Osteocyte (in vitro differentiated cells): ENCODE measurements at regions not wholly inside any gene's neighbourhood (a gene's known extent, or its start where the extent isn't known, plus 50 kb on each side); places are given as distances from the start of the nearest gene placed in this dataset.
"Not testable (repeated sequence)": the region's sequence is repeated elsewhere in the genome, so short reads cannot be mapped to it uniquely, and the experiment has no call there.

Source experiments
- DNase-seq: peaks from one replicate; pipeline ENCODE4 v3.0.0; 2021; ENCODE audit warnings: mixed read lengths; ENCODE audit not compliant: unreplicated experiment; ENCODE audit errors: extremely low spot score
- H3K27ac Mint-ChIP-seq: one replicate; pipeline ENCODE4 v1.8.0; 2021; ENCODE audit warnings: mild to moderate bottlenecking, mixed read lengths; ENCODE audit not compliant: unreplicated experiment
- H3K27me3 Mint-ChIP-seq: one replicate; pipeline ENCODE4 v1.8.0; 2021; ENCODE audit warnings: mixed read lengths; ENCODE audit not compliant: unreplicated experiment
- H3K36me3 Mint-ChIP-seq: one replicate; pipeline ENCODE4 v1.8.0; 2021; ENCODE audit warnings: mixed read lengths; ENCODE audit not compliant: unreplicated experiment
- H3K4me1 Mint-ChIP-seq: one replicate; pipeline ENCODE4 v1.8.0; 2021; ENCODE audit warnings: mixed read lengths; ENCODE audit not compliant: unreplicated experiment
- H3K4me3 Mint-ChIP-seq: one replicate; pipeline ENCODE4 v1.8.0; 2021; ENCODE audit warnings: mild to moderate bottlenecking, moderate library complexity, mixed read lengths; ENCODE audit not compliant: unreplicated experiment
- H3K9me3 Mint-ChIP-seq: one replicate; pipeline ENCODE4 v1.8.0; 2021; ENCODE audit warnings: mixed read lengths; ENCODE audit not compliant: unreplicated experiment
- TF ChIP-seq, protein P1 (sequence below): fragments of 200-600 bp; sonication (generic); IDR thresholded peaks from 2 replicates; pipeline ENCODE4 v1.5.0; 2021; ENCODE audit warnings: antibody characterized with exemption, mild to moderate bottlenecking, moderate library complexity

GRCh38 chrX:94288325-94288724 lies 614.3 kb downstream of the FAM133A start:
- H3K27ac Mint-ChIP-seq, result no peak overlapping the region
- DNase-seq, result no peak
- H3K4me1 Mint-ChIP-seq, result no peaks in the 10 kb centered on the region
- H3K9me3 Mint-ChIP-seq, result peaks cover 11% of the 10 kb centered on the region
- no peak overlapping the region for H3K4me3 Mint-ChIP-seq
- TF ChIP-seq, protein P1, sequence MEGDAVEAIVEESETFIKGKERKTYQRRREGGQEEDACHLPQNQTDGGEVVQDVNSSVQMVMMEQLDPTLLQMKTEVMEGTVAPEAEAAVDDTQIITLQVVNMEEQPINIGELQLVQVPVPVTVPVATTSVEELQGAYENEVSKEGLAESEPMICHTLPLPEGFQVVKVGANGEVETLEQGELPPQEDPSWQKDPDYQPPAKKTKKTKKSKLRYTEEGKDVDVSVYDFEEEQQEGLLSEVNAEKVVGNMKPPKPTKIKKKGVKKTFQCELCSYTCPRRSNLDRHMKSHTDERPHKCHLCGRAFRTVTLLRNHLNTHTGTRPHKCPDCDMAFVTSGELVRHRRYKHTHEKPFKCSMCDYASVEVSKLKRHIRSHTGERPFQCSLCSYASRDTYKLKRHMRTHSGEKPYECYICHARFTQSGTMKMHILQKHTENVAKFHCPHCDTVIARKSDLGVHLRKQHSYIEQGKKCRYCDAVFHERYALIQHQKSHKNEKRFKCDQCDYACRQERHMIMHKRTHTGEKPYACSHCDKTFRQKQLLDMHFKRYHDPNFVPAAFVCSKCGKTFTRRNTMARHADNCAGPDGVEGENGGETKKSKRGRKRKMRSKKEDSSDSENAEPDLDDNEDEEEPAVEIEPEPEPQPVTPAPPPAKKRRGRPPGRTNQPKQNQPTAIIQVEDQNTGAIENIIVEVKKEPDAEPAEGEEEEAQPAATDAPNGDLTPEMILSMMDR, result no peak
- H3K27me3 Mint-ChIP-seq, result no peaks in the 10 kb centered on the region
- no peaks in the 10 kb centered on the region for H3K36me3 Mint-ChIP-seq

GRCh38 chrX:94288972-94289371 lies 615.0 kb downstream of the FAM133A start:
- TF ChIP-seq, protein P1, result no peak
- no peaks in the 10 kb centered on the region for H3K4me1 Mint-ChIP-seq
- no peaks in the 10 kb centered on the region for H3K27me3 Mint-ChIP-seq
- H3K9me3 Mint-ChIP-seq, result peaks cover 6% of the 10 kb centered on the region
- no peak overlapping the region for H3K4me3 Mint-ChIP-seq
- H3K27ac Mint-ChIP-seq, result no peak overlapping the region
- H3K36me3 Mint-ChIP-seq, result no peaks in the 10 kb centered on the region
- DNase-seq, result no peak

- Mint-ChIP-seq H3K4me3 (no peak overlapping the region), H3K4me1 (no peaks in the 10 kb centered on the region), H3K27me3 (no peaks in the 10 kb centered on the region), H3K9me3 (peaks cover 53% of the 10 kb centered on the region), H3K27ac (no peak overlapping the region), H3K36me3 (no peaks in the 10 kb centered on the region)
- no peak for DNase-seq
- TF ChIP-seq, protein P1, result no peak
Observed at GRCh38 chrX:94302446-94302845, 628.4 kb downstream of the FAM133A start.

DNA sequence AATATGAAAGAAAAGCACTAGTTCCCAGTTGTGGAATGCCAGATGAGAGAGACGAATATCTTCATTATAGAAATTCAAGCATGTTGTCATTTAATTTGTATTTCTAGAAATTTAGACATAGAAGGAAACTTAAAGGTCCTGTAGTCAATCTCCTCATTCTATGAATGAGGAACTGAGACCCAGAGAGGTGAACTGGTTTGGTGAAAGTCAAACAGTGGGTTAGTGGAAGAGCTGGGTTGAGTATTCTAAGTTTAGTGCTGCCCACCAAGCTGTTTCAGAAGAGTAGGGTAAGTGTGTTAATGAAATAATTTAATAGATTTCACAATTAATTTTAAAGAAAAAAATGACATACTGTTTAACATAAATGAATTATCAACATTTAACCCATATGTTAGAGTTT lies 655.2 kb downstream of the FAM133A start:
- Mint-ChIP-seq H3K27me3 (no peaks in the 10 kb centered on the region), H3K4me1 (no peaks in the 10 kb centered on the region), H3K4me3 (no peak overlapping the region), H3K36me3 (no peaks in the 10 kb centered on the region), H3K9me3 (peaks cover 4% of the 10 kb centered on the region), H3K27ac (no peak overlapping the region)
- DNase-seq, result no peak
- TF ChIP-seq, protein P1, result no peak

DNA sequence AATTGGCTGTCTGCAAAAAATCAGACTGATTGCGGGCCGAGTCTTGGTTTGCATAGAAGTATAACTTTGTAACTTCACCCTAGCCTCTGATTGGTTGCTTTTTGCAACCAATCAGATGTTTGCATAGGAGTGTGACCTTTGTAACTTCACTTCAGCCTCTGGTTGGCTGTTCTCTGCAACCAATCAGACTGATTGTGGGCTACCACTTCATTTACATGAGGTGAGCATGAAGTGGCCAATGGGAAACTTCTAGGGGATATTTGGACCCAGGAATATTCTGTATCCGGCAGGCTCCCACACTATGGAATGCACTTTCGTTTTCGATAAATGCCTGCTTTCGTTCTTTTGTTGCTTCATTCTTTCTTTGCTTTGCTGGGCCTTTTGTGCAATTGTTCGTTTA lies 667.7 kb downstream of the FAM133A start:
- H3K36me3 Mint-ChIP-seq, H3K4me3 Mint-ChIP-seq, DNase-seq, H3K27me3 Mint-ChIP-seq, H3K4me1 Mint-ChIP-seq, H3K27ac Mint-ChIP-seq: not testable (repeated sequence)
- H3K9me3 Mint-ChIP-seq, result peaks cover 19% of the 10 kb centered on the region

DNA sequence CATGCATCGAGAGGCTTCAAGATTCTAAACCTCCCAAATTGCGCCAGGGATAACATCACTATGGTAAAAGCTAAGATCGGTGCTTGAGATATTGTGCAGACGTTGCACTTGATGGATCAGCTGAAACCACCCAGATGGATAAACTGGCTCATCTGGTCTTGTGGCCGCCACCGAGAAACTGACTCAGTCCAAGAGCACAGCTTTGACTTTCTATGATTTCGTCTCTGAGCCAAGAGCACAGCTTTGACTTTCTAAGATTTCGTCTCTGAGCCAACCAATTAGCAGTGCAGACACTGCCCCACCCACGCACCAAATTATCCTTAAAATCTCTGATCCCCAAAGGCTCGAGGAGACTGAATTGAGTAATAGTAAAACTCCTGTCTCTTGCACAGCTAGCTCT lies 687.2 kb downstream of the FAM133A start:
- Mint-ChIP-seq H3K4me1 (no peaks in the 10 kb centered on the region), H3K27ac (no peak overlapping the region), H3K4me3 (no peak overlapping the region), H3K9me3 (peaks cover 52% of the 10 kb centered on the region), H3K36me3 (no peaks in the 10 kb centered on the region), H3K27me3 (no peaks in the 10 kb centered on the region)
- no peak for DNase-seq
- TF ChIP-seq, protein P1, result no peak
